HL-60 (cell line): ENCODE measurements at regions not wholly inside any gene's neighbourhood (a gene's known extent, or its start where the extent isn't known, plus 50 kb on each side); places are given as distances from the start of the nearest gene placed in this dataset.

Experiments used
- CTCF ChIP-seq: IDR thresholded peaks from one replicate; pipeline ENCODE4 v1.5.1; 2011; ENCODE audit warnings: low read length, control low read depth, inconsistent platforms; ENCODE audit not compliant: insufficient read depth
- SPI1 ChIP-seq: IDR thresholded peaks from 2 replicates; pipeline ENCODE4 v1.6.1; 2012; ENCODE audit warnings: low read depth, mild to moderate bottlenecking, borderline replicate concordance

- no peak for TF ChIP-seq CTCF
- TF ChIP-seq SPI1 = no peak
Measured at GRCh38 chr5:126129431-126129830, 293.8 kb upstream of the GRAMD2B start.
